RWPE2 (cell line): ENCODE measurements at regions not wholly inside any gene's neighbourhood (a gene's known extent, or its start where the extent isn't known, plus 50 kb on each side); places are given as distances from the start of the nearest gene placed in this dataset.

ENCODE experiments used
- ATAC-seq: fragments of 200-7000 bp; cut with Tn5 transposase; 3 replicates; pipeline ENCODE4 v1.9.1; 2021; ENCODE audit warnings: low read depth
- DNase-seq: peaks from one replicate; pipeline ENCODE4 v3.0.0-alpha.2; 2020; ENCODE audit warnings: low spot score
- H3K27ac ChIP-seq: fragments of 450-650 bp; 2 replicates; pipeline ENCODE4 v1.5.1; 2017; ENCODE audit warnings: mild to moderate bottlenecking; ENCODE audit not compliant: poor library complexity, severe bottlenecking
- H3K27me3 ChIP-seq: fragments of 250-450 bp; sonication (Bioruptor Pico); 2 replicates; pipeline ENCODE4 v1.5.1; 2021; ENCODE audit warnings: mild to moderate bottlenecking, moderate library complexity; ENCODE audit not compliant: insufficient read depth, poor library complexity, severe bottlenecking
- H3K36me3 ChIP-seq: fragments of 250-450 bp; sonication (Bioruptor Pico); 2 replicates; pipeline ENCODE4 v1.5.1; 2020; ENCODE audit warnings: low read depth, mild to moderate bottlenecking, moderate library complexity
- H3K4me1 ChIP-seq: fragments of 250-450 bp; sonication (Bioruptor Pico); 2 replicates; pipeline ENCODE4 v1.5.1; 2021; ENCODE audit warnings: mild to moderate bottlenecking, moderate library complexity; ENCODE audit not compliant: insufficient read depth, poor library complexity, severe bottlenecking
- H3K4me3 ChIP-seq: fragments of 250-450 bp; sonication (Bioruptor Pico); 2 replicates; pipeline ENCODE4 v1.5.1; 2021; ENCODE audit warnings: mild to moderate bottlenecking, moderate library complexity; ENCODE audit not compliant: severe bottlenecking
- H3K9me3 ChIP-seq: fragments of 250-450 bp; sonication (Bioruptor Pico); 2 replicates; pipeline ENCODE4 v1.5.1; 2021; ENCODE audit warnings: mild to moderate bottlenecking, moderate library complexity; ENCODE audit not compliant: severe bottlenecking
- CTCF ChIP-seq: fragments of 450-650 bp; IDR thresholded peaks from one replicate; pipeline ENCODE4 v1.5.1; 2017; ENCODE audit warnings: mild to moderate bottlenecking, moderate library complexity; ENCODE audit not compliant: poor library complexity, severe bottlenecking

GRCh38 chr6:91221072-91221720, 634.3 kb upstream of the MAP3K7 start:
- no peak for DNase-seq
- H3K36me3 ChIP-seq = no peaks in the 10 kb centered on the region
- H3K4me1 ChIP-seq = no peaks in the 10 kb centered on the region
- H3K27ac ChIP-seq = no peak overlapping the region
- no peak for ATAC-seq
- H3K4me3 ChIP-seq = no peak overlapping the region
- H3K9me3 ChIP-seq = no peaks in the 10 kb centered on the region
- TF ChIP-seq CTCF = no peak
- no peaks in the 10 kb centered on the region for H3K27me3 ChIP-seq

GRCh38 chr6:91213229-91213901, 626.5 kb upstream of the MAP3K7 start:
- Histone ChIP-seq H3K36me3 (no peaks in the 10 kb centered on the region), H3K27ac (no peak overlapping the region), H3K27me3 (no peaks in the 10 kb centered on the region), H3K9me3 (no peaks in the 10 kb centered on the region), H3K4me3 (no peak overlapping the region), H3K4me1 (no peaks in the 10 kb centered on the region)
- DNase-seq (no peak), ATAC-seq (no peak)
- TF ChIP-seq CTCF = no peak

GRCh38 chr6:91198588-91199255, 611.9 kb upstream of the MAP3K7 start:
- Histone ChIP-seq H3K9me3 (no peaks in the 10 kb centered on the region), H3K36me3 (no peaks in the 10 kb centered on the region), H3K27ac (no peak overlapping the region), H3K4me3 (no peak overlapping the region), H3K27me3 (no peaks in the 10 kb centered on the region), H3K4me1 (no peaks in the 10 kb centered on the region)
- DNase-seq (no peak), ATAC-seq (no peak)
- TF ChIP-seq CTCF = no peak

- H3K9me3 ChIP-seq = no peaks in the 10 kb centered on the region
- H3K4me3 ChIP-seq = no peak overlapping the region
- H3K4me1 ChIP-seq = no peaks in the 10 kb centered on the region
- H3K36me3 ChIP-seq = no peaks in the 10 kb centered on the region
- DNase-seq (no peak), ATAC-seq (no peak)
- H3K27me3 ChIP-seq = no peaks in the 10 kb centered on the region
- no peak overlapping the region for H3K27ac ChIP-seq
- TF ChIP-seq CTCF = no peak
Measured at GRCh38 chr6:91196729-91197128, 609.9 kb upstream of the MAP3K7 start.
